SK-N-SH treated with all-trans-retinoic acid at 6 μM for 48 hours (cell line): ENCODE measurements at regions not wholly inside any gene's neighbourhood (a gene's known extent, or its start where the extent isn't known, plus 50 kb on each side); places are given as distances from the start of the nearest gene placed in this dataset.

Experiments
- ATAC-seq: fragments of 200-7000 bp; cut with Tn5 transposase; 3 replicates; pipeline ENCODE4 v1.9.1; 2020; ENCODE audit warnings: mild to moderate bottlenecking, moderate library complexity
- ARNTL ChIP-seq: fragments of 450-650 bp; formaldehyde crosslinking; IDR thresholded peaks from 2 replicates; pipeline ENCODE4 v1.5.0; 2020; ENCODE audit warnings: low read depth, mild to moderate bottlenecking, moderate library complexity, borderline replicate concordance
- BACH2 ChIP-seq: fragments of 250-450 bp; sonication (Bioruptor Pico); IDR thresholded peaks from 2 replicates; pipeline ENCODE4 v1.9.0; 2021; ENCODE audit warnings: mild to moderate bottlenecking, borderline replicate concordance
- ESRRG ChIP-seq: fragments of 250-450 bp; sonication (Bioruptor Pico); IDR thresholded peaks from 2 replicates; pipeline ENCODE4 v1.6.1; 2021; ENCODE audit warnings: mild to moderate bottlenecking
- ISL1 ChIP-seq: fragments of 250-450 bp; sonication (Bioruptor Pico); IDR thresholded peaks from 2 replicates; pipeline ENCODE4 v2.1.2; 2022; ENCODE audit warnings: mild to moderate bottlenecking, moderate library complexity
- OSR1 ChIP-seq: fragments of 250-450 bp; sonication (Bioruptor Pico); IDR thresholded peaks from 2 replicates; pipeline ENCODE4 v1.8.0; 2022; ENCODE audit warnings: moderate library complexity, mild to moderate bottlenecking, inconsistent platforms
- POU6F1 ChIP-seq: fragments of 250-450 bp; sonication (Bioruptor Pico); IDR thresholded peaks from 2 replicates; pipeline ENCODE4 v1.8.0; 2021; ENCODE audit warnings: low read depth, mild to moderate bottlenecking, moderate library complexity, borderline replicate concordance
- PPARA ChIP-seq: fragments of 250-450 bp; sonication (Bioruptor Pico); IDR thresholded peaks from 2 replicates; pipeline ENCODE4 v1.5.0; 2020; ENCODE audit warnings: mild to moderate bottlenecking, borderline replicate concordance
- RARB ChIP-seq: fragments of 250-450 bp; sonication (Bioruptor Pico); IDR thresholded peaks from 2 replicates; pipeline ENCODE4 v1.8.0; 2021; ENCODE audit warnings: mild to moderate bottlenecking, moderate library complexity
- SNAI2 ChIP-seq: fragments of 250-450 bp; sonication (Bioruptor Pico); IDR thresholded peaks from 2 replicates; pipeline ENCODE4 v1.5.0; 2020; ENCODE audit warnings: mild to moderate bottlenecking, moderate library complexity
- TCF4 ChIP-seq: fragments of 250-450 bp; sonication (Bioruptor Pico); IDR thresholded peaks from 2 replicates; pipeline ENCODE4 v1.8.0; 2021; ENCODE audit warnings: mild to moderate bottlenecking, moderate library complexity, borderline replicate concordance
- TOX ChIP-seq: fragments of 250-450 bp; sonication (Bioruptor Pico); IDR thresholded peaks from 2 replicates; pipeline ENCODE4 v1.8.0; 2021; ENCODE audit warnings: mild to moderate bottlenecking, moderate library complexity, borderline replicate concordance
- ZC3H10 ChIP-seq: fragments of 250-450 bp; sonication (Bioruptor Pico); IDR thresholded peaks from 2 replicates; pipeline ENCODE4 v1.5.1; 2021; ENCODE audit warnings: mild to moderate bottlenecking, moderate library complexity
- ZFP3 ChIP-seq: fragments of 250-450 bp; sonication (Bioruptor Pico); IDR thresholded peaks from 2 replicates; pipeline ENCODE4 v1.5.0; 2020; ENCODE audit warnings: mild to moderate bottlenecking, moderate library complexity
- ZFP30 ChIP-seq: fragments of 450-650 bp; formaldehyde crosslinking; IDR thresholded peaks from 2 replicates; pipeline ENCODE4 v1.5.0; 2022; ENCODE audit warnings: mild to moderate bottlenecking, moderate library complexity
- ZNF70 ChIP-seq: fragments of 450-650 bp; formaldehyde crosslinking; IDR thresholded peaks from 2 replicates; pipeline ENCODE4 v1.5.0; 2020; ENCODE audit warnings: mild to moderate bottlenecking, moderate library complexity
- ZNF8 ChIP-seq: fragments of 450-650 bp; formaldehyde crosslinking; IDR thresholded peaks from 2 replicates; pipeline ENCODE4 v1.5.0; 2020; ENCODE audit warnings: mild to moderate bottlenecking, moderate library complexity
- TF ChIP-seq, protein P1 (sequence below): fragments of 250-450 bp; sonication (Bioruptor Pico); IDR thresholded peaks from 2 replicates; pipeline ENCODE4 v1.5.0; 2020; ENCODE audit warnings: mild to moderate bottlenecking, moderate library complexity
- TF ChIP-seq, protein P2 (sequence below): fragments of 250-450 bp; sonication (Bioruptor Pico); IDR thresholded peaks from 2 replicates; pipeline ENCODE4 v1.5.1; 2020; ENCODE audit warnings: low read depth, mild to moderate bottlenecking, moderate library complexity
- TF ChIP-seq, protein P3 (sequence below): fragments of 250-450 bp; sonication (Bioruptor Pico); IDR thresholded peaks from 2 replicates; pipeline ENCODE4 v1.8.0; 2020; ENCODE audit warnings: mild to moderate bottlenecking, moderate library complexity, borderline replicate concordance
- TF ChIP-seq, protein P4 (sequence below): fragments of 250-450 bp; sonication (Bioruptor Pico); IDR thresholded peaks from 2 replicates; pipeline ENCODE4 v1.5.1; 2021; ENCODE audit warnings: mild to moderate bottlenecking, moderate library complexity

DNA sequence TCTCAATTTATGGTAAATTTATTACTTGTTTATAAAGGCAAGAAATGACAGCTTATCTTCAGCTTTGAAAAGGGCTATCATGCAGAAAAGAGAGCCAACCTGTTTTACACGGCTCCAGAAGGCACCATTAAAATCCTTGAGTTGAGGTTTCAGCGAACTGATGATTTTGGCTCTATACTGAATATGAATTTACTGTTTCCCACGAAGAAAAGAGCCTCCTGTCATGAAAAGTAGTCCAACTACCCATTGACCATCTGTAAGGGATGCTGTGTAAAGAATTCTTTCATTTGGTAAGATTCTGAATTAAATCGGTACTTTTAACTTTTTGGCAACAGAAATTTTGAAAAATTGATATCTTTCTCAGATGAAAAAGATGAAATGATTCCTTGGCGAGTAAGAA lies 657.6 kb upstream of the ZNF608 start:
- TF ChIP-seq TOX (CRISPR knock-in tag) (no peak), ZC3H10 (CRISPR knock-in tag) (no peak), ESRRG (CRISPR knock-in tag) (no peak), ISL1 (CRISPR knock-in tag) (no peak), OSR1 (CRISPR knock-in tag) (no peak), PPARA (CRISPR knock-in tag) (no peak), TCF4 (CRISPR knock-in tag) (no peak)
- TF ChIP-seq, protein P1, sequence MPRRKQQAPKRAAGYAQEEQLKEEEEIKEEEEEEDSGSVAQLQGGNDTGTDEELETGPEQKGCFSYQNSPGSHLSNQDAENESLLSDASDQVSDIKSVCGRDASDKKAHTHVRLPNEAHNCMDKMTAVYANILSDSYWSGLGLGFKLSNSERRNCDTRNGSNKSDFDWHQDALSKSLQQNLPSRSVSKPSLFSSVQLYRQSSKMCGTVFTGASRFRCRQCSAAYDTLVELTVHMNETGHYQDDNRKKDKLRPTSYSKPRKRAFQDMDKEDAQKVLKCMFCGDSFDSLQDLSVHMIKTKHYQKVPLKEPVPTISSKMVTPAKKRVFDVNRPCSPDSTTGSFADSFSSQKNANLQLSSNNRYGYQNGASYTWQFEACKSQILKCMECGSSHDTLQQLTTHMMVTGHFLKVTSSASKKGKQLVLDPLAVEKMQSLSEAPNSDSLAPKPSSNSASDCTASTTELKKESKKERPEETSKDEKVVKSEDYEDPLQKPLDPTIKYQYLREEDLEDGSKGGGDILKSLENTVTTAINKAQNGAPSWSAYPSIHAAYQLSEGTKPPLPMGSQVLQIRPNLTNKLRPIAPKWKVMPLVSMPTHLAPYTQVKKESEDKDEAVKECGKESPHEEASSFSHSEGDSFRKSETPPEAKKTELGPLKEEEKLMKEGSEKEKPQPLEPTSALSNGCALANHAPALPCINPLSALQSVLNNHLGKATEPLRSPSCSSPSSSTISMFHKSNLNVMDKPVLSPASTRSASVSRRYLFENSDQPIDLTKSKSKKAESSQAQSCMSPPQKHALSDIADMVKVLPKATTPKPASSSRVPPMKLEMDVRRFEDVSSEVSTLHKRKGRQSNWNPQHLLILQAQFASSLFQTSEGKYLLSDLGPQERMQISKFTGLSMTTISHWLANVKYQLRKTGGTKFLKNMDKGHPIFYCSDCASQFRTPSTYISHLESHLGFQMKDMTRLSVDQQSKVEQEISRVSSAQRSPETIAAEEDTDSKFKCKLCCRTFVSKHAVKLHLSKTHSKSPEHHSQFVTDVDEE (CRISPR knock-in tag), result no peak
- TF ChIP-seq, protein P2, sequence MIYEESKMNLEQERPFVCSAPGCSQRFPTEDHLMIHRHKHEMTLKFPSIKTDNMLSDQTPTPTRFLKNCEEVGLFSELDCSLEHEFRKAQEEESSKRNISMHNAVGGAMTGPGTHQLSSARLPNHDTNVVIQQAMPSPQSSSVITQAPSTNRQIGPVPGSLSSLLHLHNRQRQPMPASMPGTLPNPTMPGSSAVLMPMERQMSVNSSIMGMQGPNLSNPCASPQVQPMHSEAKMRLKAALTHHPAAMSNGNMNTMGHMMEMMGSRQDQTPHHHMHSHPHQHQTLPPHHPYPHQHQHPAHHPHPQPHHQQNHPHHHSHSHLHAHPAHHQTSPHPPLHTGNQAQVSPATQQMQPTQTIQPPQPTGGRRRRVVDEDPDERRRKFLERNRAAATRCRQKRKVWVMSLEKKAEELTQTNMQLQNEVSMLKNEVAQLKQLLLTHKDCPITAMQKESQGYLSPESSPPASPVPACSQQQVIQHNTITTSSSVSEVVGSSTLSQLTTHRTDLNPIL, result no peak
- TF ChIP-seq, all 23 proteins: peak for 0

DNA sequence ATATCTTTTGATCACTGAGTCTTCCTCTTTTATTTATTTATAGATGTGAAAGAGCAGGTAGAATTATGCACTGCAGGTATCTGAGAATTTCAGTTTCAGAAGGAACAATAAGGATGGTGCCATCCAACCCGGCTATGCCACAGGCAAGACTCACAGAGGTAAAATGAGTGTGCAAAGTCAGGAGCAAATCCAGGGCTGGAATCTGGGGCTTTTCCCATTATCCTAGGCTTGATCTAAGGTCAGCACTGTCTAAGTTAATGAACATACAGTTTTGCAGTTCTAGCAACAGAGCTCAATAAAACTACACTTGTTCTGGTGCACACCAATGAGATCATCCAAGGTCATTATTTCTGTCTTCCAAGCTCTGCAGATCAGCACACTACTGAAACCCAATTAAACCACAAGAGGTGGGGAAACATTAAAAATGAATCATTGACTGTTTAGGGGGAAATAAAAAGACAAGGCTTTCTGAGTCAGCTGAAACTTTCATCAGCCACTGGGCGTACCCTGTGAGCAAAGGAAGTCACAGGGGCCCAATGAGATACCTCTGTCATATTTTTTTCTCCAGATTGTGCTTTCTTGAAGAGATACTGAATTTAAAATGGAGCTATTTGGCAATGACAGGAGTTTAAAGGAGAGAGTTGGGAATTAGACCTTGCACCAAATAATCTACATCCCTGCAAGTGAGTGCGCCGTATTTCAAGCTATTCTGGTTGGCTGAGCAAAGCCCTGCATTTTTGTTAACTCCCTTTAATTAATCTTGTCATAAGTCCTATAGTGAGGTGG lies 662.2 kb upstream of the ZNF608 start:
- TF ChIP-seq ZFP30 (CRISPR knock-in tag) (no peak), ZNF70 (CRISPR knock-in tag) (no peak), RARB (CRISPR knock-in tag) (no peak), ARNTL (CRISPR knock-in tag) (no peak), ZNF8 (0 out of 2 replicates have a peak, but pooled peaks have one; percentile 39), POU6F1 (no peak), SNAI2 (CRISPR knock-in tag) (no peak), ZFP3 (CRISPR knock-in tag) (peak; percentile 35; the same call in 1 of the 2 replicates), PPARA (CRISPR knock-in tag) (no peak), ISL1 (CRISPR knock-in tag) (peak; percentile 52), BACH2 (no peak)
- TF ChIP-seq, protein P3, sequence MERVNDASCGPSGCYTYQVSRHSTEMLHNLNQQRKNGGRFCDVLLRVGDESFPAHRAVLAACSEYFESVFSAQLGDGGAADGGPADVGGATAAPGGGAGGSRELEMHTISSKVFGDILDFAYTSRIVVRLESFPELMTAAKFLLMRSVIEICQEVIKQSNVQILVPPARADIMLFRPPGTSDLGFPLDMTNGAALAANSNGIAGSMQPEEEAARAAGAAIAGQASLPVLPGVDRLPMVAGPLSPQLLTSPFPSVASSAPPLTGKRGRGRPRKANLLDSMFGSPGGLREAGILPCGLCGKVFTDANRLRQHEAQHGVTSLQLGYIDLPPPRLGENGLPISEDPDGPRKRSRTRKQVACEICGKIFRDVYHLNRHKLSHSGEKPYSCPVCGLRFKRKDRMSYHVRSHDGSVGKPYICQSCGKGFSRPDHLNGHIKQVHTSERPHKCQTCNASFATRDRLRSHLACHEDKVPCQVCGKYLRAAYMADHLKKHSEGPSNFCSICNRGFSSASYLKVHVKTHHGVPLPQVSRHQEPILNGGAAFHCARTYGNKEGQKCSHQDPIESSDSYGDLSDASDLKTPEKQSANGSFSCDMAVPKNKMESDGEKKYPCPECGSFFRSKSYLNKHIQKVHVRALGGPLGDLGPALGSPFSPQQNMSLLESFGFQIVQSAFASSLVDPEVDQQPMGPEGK, result no peak
- TF ChIP-seq, protein P4, sequence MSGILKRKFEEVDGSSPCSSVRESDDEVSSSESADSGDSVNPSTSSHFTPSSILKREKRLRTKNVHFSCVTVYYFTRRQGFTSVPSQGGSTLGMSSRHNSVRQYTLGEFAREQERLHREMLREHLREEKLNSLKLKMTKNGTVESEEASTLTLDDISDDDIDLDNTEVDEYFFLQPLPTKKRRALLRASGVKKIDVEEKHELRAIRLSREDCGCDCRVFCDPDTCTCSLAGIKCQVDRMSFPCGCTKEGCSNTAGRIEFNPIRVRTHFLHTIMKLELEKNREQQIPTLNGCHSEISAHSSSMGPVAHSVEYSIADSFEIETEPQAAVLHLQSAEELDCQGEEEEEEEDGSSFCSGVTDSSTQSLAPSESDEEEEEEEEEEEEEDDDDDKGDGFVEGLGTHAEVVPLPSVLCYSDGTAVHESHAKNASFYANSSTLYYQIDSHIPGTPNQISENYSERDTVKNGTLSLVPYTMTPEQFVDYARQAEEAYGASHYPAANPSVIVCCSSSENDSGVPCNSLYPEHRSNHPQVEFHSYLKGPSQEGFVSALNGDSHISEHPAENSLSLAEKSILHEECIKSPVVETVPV (CRISPR knock-in tag), result no peak
- TF ChIP-seq, protein P1 (CRISPR knock-in tag), result peak; percentile 31; the same call in 1 of the 2 replicates
- ATAC-seq, result peak; percentile 8

More for the DNA sequence above, 657.6 kb upstream of the ZNF608 start:
- ATAC-seq, result no peak
